ENCODE measurements at regions not wholly inside any gene's neighbourhood (a gene's known extent, or its start where the extent isn't known, plus 50 kb on each side); places are given as distances from the start of the nearest gene placed in this dataset.
"Not testable (repeated sequence)": the region's sequence is repeated elsewhere in the genome, so short reads cannot be mapped to it uniquely, and the experiment has no call there.

GRCh38 chr5:99379187-99379586, 450.4 kb upstream of the CHD1 start:
- intact Hi-C loops (cut with micrococcal nuclease), result no loop called here
- no peaks in the 10 kb centered on the region for H3K36me3 Mint-ChIP-seq
- H3K27me3 Mint-ChIP-seq, result no peaks in the 10 kb centered on the region
- no peak for DNase-seq
- ChIA-PET CTCF (no interaction called here), POLR2A (no interaction called here)
- no peaks in the 10 kb centered on the region for H3K4me1 Mint-ChIP-seq (ENCODE audit: low read depth)
- H3K27ac Mint-ChIP-seq, result no peak overlapping the region
- H3K9me3 Mint-ChIP-seq, result peaks cover 11% of the 10 kb centered on the region
- H3K4me3 Mint-ChIP-seq, result no peak overlapping the region

GRCh38 chr5:99378443-99378842, 449.6 kb upstream of the CHD1 start:
- Mint-ChIP-seq H3K9me3 (peaks cover 11% of the 10 kb centered on the region), H3K27ac (no peak overlapping the region), H3K27me3 (no peaks in the 10 kb centered on the region), H3K4me1 (ENCODE audit: low read depth) (no peaks in the 10 kb centered on the region), H3K4me3 (no peak overlapping the region), H3K36me3 (no peaks in the 10 kb centered on the region)
- no peak for DNase-seq
- ChIA-PET CTCF (no interaction called here), POLR2A (no interaction called here)
- intact Hi-C loops (cut with micrococcal nuclease), result no loop called here

- Mint-ChIP-seq H3K4me1 (ENCODE audit: low read depth) (no peaks in the 10 kb centered on the region), H3K4me3 (no peak overlapping the region), H3K36me3 (no peaks in the 10 kb centered on the region), H3K9me3 (no peaks in the 10 kb centered on the region), H3K27ac (no peak overlapping the region), H3K27me3 (no peaks in the 10 kb centered on the region)
- CTCF ChIA-PET, result interaction anchor here (0.6 kb wide), 1 partner anchor 202 kb away, joined by 3 read pairs; no protein-coding TSS in a partner anchor
- DNase-seq, result no peak
- POLR2A ChIA-PET, result no interaction called here
- intact Hi-C loops (cut with micrococcal nuclease), result no loop called here
Observed at GRCh38 chr5:99369797-99370593, 441.2 kb upstream of the CHD1 start.

GRCh38 chr5:99368726-99369125, 439.9 kb upstream of the CHD1 start:
- Mint-ChIP-seq H3K9me3 (no peaks in the 10 kb centered on the region), H3K4me1 (ENCODE audit: low read depth) (no peaks in the 10 kb centered on the region), H3K27me3 (no peaks in the 10 kb centered on the region), H3K4me3 (no peak overlapping the region), H3K27ac (no peak overlapping the region), H3K36me3 (no peaks in the 10 kb centered on the region)
- intact Hi-C loops (cut with micrococcal nuclease), result no loop called here
- DNase-seq, result no peak
- CTCF ChIA-PET, result no interaction called here
- POLR2A ChIA-PET, result no interaction called here

GRCh38 chr5:99355881-99356280, 427.1 kb upstream of the CHD1 start:
- peaks cover 4% of the 10 kb centered on the region for H3K9me3 Mint-ChIP-seq
- no peaks in the 10 kb centered on the region for H3K36me3 Mint-ChIP-seq
- no peak overlapping the region for H3K4me3 Mint-ChIP-seq
- intact Hi-C loops (cut with micrococcal nuclease), result no loop called here
- ChIA-PET CTCF (no interaction called here), POLR2A (no interaction called here)
- H3K27ac Mint-ChIP-seq, result no peak overlapping the region
- H3K4me1 Mint-ChIP-seq (ENCODE audit: low read depth), result no peaks in the 10 kb centered on the region
- no peak for DNase-seq
- H3K27me3 Mint-ChIP-seq, result no peaks in the 10 kb centered on the region

- Mint-ChIP-seq H3K27me3 (no peaks in the 10 kb centered on the region), H3K9me3 (peaks cover 3% of the 10 kb centered on the region), H3K36me3 (no peaks in the 10 kb centered on the region), H3K4me3 (no peak overlapping the region), H3K27ac (no peak overlapping the region), H3K4me1 (ENCODE audit: low read depth) (no peaks in the 10 kb centered on the region)
- ChIA-PET POLR2A (no interaction called here), CTCF (no interaction called here)
- no peak for DNase-seq
- intact Hi-C loops (cut with micrococcal nuclease), result no loop called here
Observed at GRCh38 chr5:99349787-99350186, 421.0 kb upstream of the CHD1 start.

- no peaks in the 10 kb centered on the region for H3K4me1 Mint-ChIP-seq (ENCODE audit: low read depth)
- H3K36me3 Mint-ChIP-seq, result no peaks in the 10 kb centered on the region
- H3K27ac Mint-ChIP-seq, result no peak overlapping the region
- ChIA-PET POLR2A (no interaction called here), CTCF (no interaction called here)
- no peaks in the 10 kb centered on the region for H3K27me3 Mint-ChIP-seq
- H3K9me3 Mint-ChIP-seq, result no peaks in the 10 kb centered on the region
- intact Hi-C loops (cut with micrococcal nuclease), result no loop called here
- no peak overlapping the region for H3K4me3 Mint-ChIP-seq
- DNase-seq, result no peak
Observed at GRCh38 chr5:99348597-99348996, 419.8 kb upstream of the CHD1 start.

GRCh38 chr5:99339758-99340157, 411.0 kb upstream of the CHD1 start:
- intact Hi-C loops (cut with micrococcal nuclease); DNase-seq; H3K27me3 Mint-ChIP-seq; H3K36me3 Mint-ChIP-seq; H3K27ac Mint-ChIP-seq; CTCF ChIA-PET; POLR2A ChIA-PET; H3K4me3 Mint-ChIP-seq; H3K4me1 Mint-ChIP-seq (ENCODE audit: low read depth): not testable (repeated sequence)
- H3K9me3 Mint-ChIP-seq, result peaks cover 24% of the 10 kb centered on the region

GRCh38 chr5:99334936-99335335, 406.1 kb upstream of the CHD1 start:
- H3K27ac Mint-ChIP-seq, result no peak overlapping the region
- H3K4me3 Mint-ChIP-seq, result no peak overlapping the region
- H3K9me3 Mint-ChIP-seq, result peaks cover 21% of the 10 kb centered on the region
- ChIA-PET POLR2A (no interaction called here), CTCF (no interaction called here)
- H3K4me1 Mint-ChIP-seq (ENCODE audit: low read depth), result no peaks in the 10 kb centered on the region
- H3K27me3 Mint-ChIP-seq, result no peaks in the 10 kb centered on the region
- intact Hi-C loops (cut with micrococcal nuclease), result no loop called here
- no peak for DNase-seq
- no peaks in the 10 kb centered on the region for H3K36me3 Mint-ChIP-seq

GRCh38 chr5:99331061-99331460, 402.3 kb upstream of the CHD1 start:
- Mint-ChIP-seq H3K27me3 (no peaks in the 10 kb centered on the region), H3K36me3 (no peaks in the 10 kb centered on the region), H3K4me1 (ENCODE audit: low read depth) (no peaks in the 10 kb centered on the region), H3K9me3 (peaks cover 6% of the 10 kb centered on the region), H3K4me3 (no peak overlapping the region), H3K27ac (no peak overlapping the region)
- ChIA-PET CTCF (interaction anchor here (0.5 kb wide), 1 partner anchor 12 kb away, joined by 3 read pairs; no protein-coding TSS in a partner anchor), POLR2A (no interaction called here)
- intact Hi-C loops (cut with micrococcal nuclease), result no loop called here
- no peak for DNase-seq

- CTCF ChIA-PET, result no interaction called here
- no peak for DNase-seq
- POLR2A ChIA-PET, result no interaction called here
- peaks cover 2% of the 10 kb centered on the region for H3K9me3 Mint-ChIP-seq
- H3K27ac Mint-ChIP-seq, result no peak overlapping the region
- H3K4me1 Mint-ChIP-seq (ENCODE audit: low read depth), result no peaks in the 10 kb centered on the region
- H3K4me3 Mint-ChIP-seq, result no peak overlapping the region
- no peaks in the 10 kb centered on the region for H3K27me3 Mint-ChIP-seq
- intact Hi-C loops (cut with micrococcal nuclease), result no loop called here
- no peaks in the 10 kb centered on the region for H3K36me3 Mint-ChIP-seq
Observed at GRCh38 chr5:99320436-99320835, 391.6 kb upstream of the CHD1 start.

- intact Hi-C loops (cut with micrococcal nuclease), result no loop called here
- no peak overlapping the region for H3K4me3 Mint-ChIP-seq
- no peak overlapping the region for H3K27ac Mint-ChIP-seq
- no peaks in the 10 kb centered on the region for H3K27me3 Mint-ChIP-seq
- ChIA-PET POLR2A (no interaction called here), CTCF (no interaction called here)
- H3K4me1 Mint-ChIP-seq (ENCODE audit: low read depth), result no peaks in the 10 kb centered on the region
- H3K36me3 Mint-ChIP-seq, result no peaks in the 10 kb centered on the region
- H3K9me3 Mint-ChIP-seq, result peaks cover 2% of the 10 kb centered on the region
- DNase-seq, result no peak
Observed at GRCh38 chr5:99317136-99317535, 388.3 kb upstream of the CHD1 start.

GRCh38 chr5:99316484-99316883, 387.7 kb upstream of the CHD1 start:
- Mint-ChIP-seq H3K4me1 (ENCODE audit: low read depth) (no peaks in the 10 kb centered on the region), H3K36me3 (no peaks in the 10 kb centered on the region), H3K9me3 (peaks cover 2% of the 10 kb centered on the region), H3K4me3 (no peak overlapping the region), H3K27me3 (no peaks in the 10 kb centered on the region), H3K27ac (no peak overlapping the region)
- no peak for DNase-seq
- intact Hi-C loops (cut with micrococcal nuclease), result no loop called here
- ChIA-PET CTCF (no interaction called here), POLR2A (no interaction called here)
